GM23248 (cell line): ENCODE measurements at regions not wholly inside any gene's neighbourhood (a gene's known extent, or its start where the extent isn't known, plus 50 kb on each side); places are given as distances from the start of the nearest gene placed in this dataset.

Source experiments
- DNase-seq: peaks from one replicate; pipeline ENCODE4 v3.0.0-alpha.2; 2015
- H2AFZ ChIP-seq: fragments of 200-600 bp; sonication (generic); 2 replicates; pipeline ENCODE4 v1.6.1; 2016; ENCODE audit warnings: antibody characterized with exemption
- H3F3A ChIP-seq: fragments of 200-600 bp; sonication (generic); 2 replicates; pipeline ENCODE4 v1.6.1; 2016; ENCODE audit warnings: mild to moderate bottlenecking, antibody characterized with exemption, mixed run types; ENCODE audit not compliant: insufficient read depth
- H3K27ac ChIP-seq: fragments of 200-600 bp; sonication (generic); 2 replicates; pipeline ENCODE4 v1.5.1; 2016; ENCODE audit warnings: mild to moderate bottlenecking
- H3K27me3 ChIP-seq: fragments of 200-600 bp; sonication (generic); replicated peaks from 2 replicates; pipeline ENCODE4 v1.6.1; 2016; ENCODE audit warnings: mild to moderate bottlenecking; ENCODE audit not compliant: insufficient read depth
- H3K36me3 ChIP-seq: fragments of 200-600 bp; sonication (generic); 2 replicates; pipeline ENCODE4 v1.6.1; 2016; ENCODE audit warnings: low read depth, mild to moderate bottlenecking
- H3K4me1 ChIP-seq: fragments of 200-600 bp; sonication (generic); 2 replicates; pipeline ENCODE4 v1.6.1; 2016; ENCODE audit warnings: mild to moderate bottlenecking; ENCODE audit not compliant: insufficient read depth
- H3K4me2 ChIP-seq: fragments of 200-600 bp; sonication (generic); one replicate; pipeline ENCODE4 v1.6.1; 2016; ENCODE audit warnings: mild to moderate bottlenecking; ENCODE audit not compliant: unreplicated experiment
- H3K4me3 ChIP-seq: fragments of 200-600 bp; sonication (generic); 2 replicates; pipeline ENCODE4 v1.5.1; 2016; ENCODE audit warnings: mild to moderate bottlenecking
- H3K79me2 ChIP-seq: fragments of 200-600 bp; sonication (generic); 2 replicates; pipeline ENCODE4 v1.6.1; 2016; ENCODE audit warnings: mild to moderate bottlenecking; ENCODE audit not compliant: insufficient read depth
- H3K9ac ChIP-seq: fragments of 200-600 bp; sonication (generic); 2 replicates; pipeline ENCODE4 v1.6.1; 2016; ENCODE audit warnings: mild to moderate bottlenecking
- H3K9me2 ChIP-seq: fragments of 200-600 bp; sonication (generic); 2 replicates; pipeline ENCODE4 v1.6.1; 2016; ENCODE audit warnings: mixed run types, mild to moderate bottlenecking, moderate library complexity; ENCODE audit not compliant: insufficient read depth
- H3K9me3 ChIP-seq: fragments of 200-600 bp; sonication (generic); one replicate; pipeline ENCODE4 v1.6.1; 2017; ENCODE audit warnings: low read depth
- H4K20me1 ChIP-seq: fragments of 200-600 bp; sonication (generic); 2 replicates; pipeline ENCODE4 v1.6.0; 2016; ENCODE audit not compliant: insufficient read depth
- EZH2 ChIP-seq: fragments of 200-600 bp; sonication (generic); IDR thresholded peaks from 2 replicates; pipeline ENCODE4 v1.6.1; 2018; ENCODE audit warnings: antibody characterized with exemption, mild to moderate bottlenecking; ENCODE audit not compliant: insufficient read depth, poor library complexity, severe bottlenecking
- EZH2phosphoT487 ChIP-seq: fragments of 200-600 bp; sonication (generic); IDR thresholded peaks from 2 replicates; pipeline ENCODE4 v1.6.1; 2018; ENCODE audit warnings: antibody characterized with exemption, moderate library complexity, mild to moderate bottlenecking, low read depth; ENCODE audit not compliant: insufficient read depth
- WGBS, 2 experiments: methylation state at CpG; one replicate each; pipeline ENCODE4 v1.1.6; 2015 to 2017; ENCODE audit warnings: low lambda C conversion rate in 2 of 2, low coverage in 1 of 2; ENCODE audit errors: missing lambda C conversion rate in 2 of 2; 5-methylcytosine and 5-hydroxymethylcytosine counted together
- in situ Hi-C: fragments of 300-500 bp; cut with MboI; formaldehyde crosslinking; loops from 2 replicates; pipeline ENCODE4 v1.15.0; 2020

DNA sequence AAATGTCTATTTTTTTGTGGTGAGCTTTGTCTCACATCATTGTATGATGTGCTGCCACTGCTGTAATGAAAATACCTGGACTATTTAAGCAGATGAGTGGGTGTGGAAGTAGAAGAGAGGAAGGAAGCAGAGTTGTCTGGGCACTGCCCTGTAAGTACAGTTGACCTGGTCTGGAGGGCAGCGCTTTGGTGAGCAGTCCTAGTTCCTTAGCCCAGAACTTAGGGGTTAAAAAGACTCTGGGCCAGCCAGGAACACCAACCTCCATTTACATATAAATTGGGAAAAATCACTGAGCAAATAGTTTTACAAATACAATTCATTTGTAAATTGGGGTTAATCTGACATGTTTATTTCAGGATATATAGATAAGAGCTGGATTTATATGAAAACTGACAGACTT lies 347.1 kb upstream of the FAT1 start:
- TF ChIP-seq EZH2phosphoT487 (no peak), EZH2 (no peak)
- no peaks in the 10 kb centered on the region for H3K27me3 ChIP-seq
- H3K79me2 ChIP-seq, result no peaks in the 10 kb centered on the region
- H3K9me2 ChIP-seq, result no peaks in the 10 kb centered on the region
- no peak overlapping the region for H3K9ac ChIP-seq
- WGBS, 2 experiments, result 57 to 71% methylated on average over 1 of the region's 1 CpG
- DNase-seq, result no peak
- no peak overlapping the region for H2AFZ ChIP-seq
- H3K9me3 ChIP-seq, result no peaks in the 10 kb centered on the region
- in situ Hi-C loops, result no loop called here
- no peak overlapping the region for H3K27ac ChIP-seq
- H3F3A ChIP-seq, result no peaks in the 10 kb centered on the region
- H3K4me3 ChIP-seq, result no peak overlapping the region
- H3K4me2 ChIP-seq, result no peak overlapping the region
- no peaks in the 10 kb centered on the region for H4K20me1 ChIP-seq
- H3K36me3 ChIP-seq, result no peaks in the 10 kb centered on the region
- H3K4me1 ChIP-seq, result no peaks in the 10 kb centered on the region

- no peaks in the 10 kb centered on the region for H3F3A ChIP-seq
- in situ Hi-C loops, result no loop called here
- no peaks in the 10 kb centered on the region for H3K9me2 ChIP-seq
- no peak overlapping the region for H2AFZ ChIP-seq
- H3K9ac ChIP-seq, result no peak overlapping the region
- H4K20me1 ChIP-seq, result no peaks in the 10 kb centered on the region
- H3K4me2 ChIP-seq, result no peak overlapping the region
- TF ChIP-seq EZH2 (no peak), EZH2phosphoT487 (no peak)
- WGBS, 2 experiments, result 8% methylated on average over 11 of the region's 11 CpGs
- no peaks in the 10 kb centered on the region for H3K79me2 ChIP-seq
- no peak overlapping the region for H3K4me3 ChIP-seq
- H3K27me3 ChIP-seq, result no peaks in the 10 kb centered on the region
- no peak for DNase-seq
- H3K27ac ChIP-seq, result no peak overlapping the region
- H3K4me1 ChIP-seq, result no peaks in the 10 kb centered on the region
- no peaks in the 10 kb centered on the region for H3K36me3 ChIP-seq
- H3K9me3 ChIP-seq, result no peaks in the 10 kb centered on the region
These were observed 348.4 kb upstream of the FAT1 start for GRCh38 chr4:187071946-187072600.

DNA sequence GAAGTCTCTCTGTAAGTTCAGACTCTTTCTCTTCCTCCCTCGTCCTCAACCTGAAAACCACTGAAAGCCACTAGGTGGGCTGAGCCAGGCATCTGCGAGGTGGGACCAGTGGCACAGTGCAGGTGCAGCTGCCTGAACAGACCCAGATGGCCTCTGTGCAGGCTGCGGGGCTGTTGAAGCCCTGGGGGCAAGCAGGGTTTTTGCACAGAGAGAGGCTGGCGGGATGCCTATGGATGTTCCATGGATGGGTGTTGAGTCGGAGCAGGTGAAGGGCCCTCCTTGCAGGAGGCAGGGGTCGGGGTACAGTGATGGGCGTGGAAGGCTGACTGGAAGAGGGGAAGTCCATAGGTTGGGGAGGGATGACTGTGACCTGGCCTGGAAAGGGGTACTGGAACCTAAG lies 350.2 kb upstream of the FAT1 start:
- H2AFZ ChIP-seq, result no peak overlapping the region
- no peak overlapping the region for H3K27ac ChIP-seq
- no peaks in the 10 kb centered on the region for H3F3A ChIP-seq
- H3K9ac ChIP-seq, result no peak overlapping the region
- no peaks in the 10 kb centered on the region for H3K9me3 ChIP-seq
- TF ChIP-seq EZH2phosphoT487 (no peak), EZH2 (no peak)
- WGBS, 2 experiments, result 43 to 49% methylated on average over 6 to 7 of the region's 7 CpGs
- no peaks in the 10 kb centered on the region for H3K9me2 ChIP-seq
- no peak overlapping the region for H3K4me3 ChIP-seq
- H3K4me2 ChIP-seq, result no peak overlapping the region
- no peak for DNase-seq
- no peaks in the 10 kb centered on the region for H3K79me2 ChIP-seq
- in situ Hi-C loops, result no loop called here
- H4K20me1 ChIP-seq, result no peaks in the 10 kb centered on the region
- no peaks in the 10 kb centered on the region for H3K4me1 ChIP-seq
- no peaks in the 10 kb centered on the region for H3K27me3 ChIP-seq
- no peaks in the 10 kb centered on the region for H3K36me3 ChIP-seq

GRCh38 chr4:187075514-187075913 lies 351.9 kb upstream of the FAT1 start:
- Histone ChIP-seq H3K27ac (no peak overlapping the region), H3K4me1 (no peaks in the 10 kb centered on the region), H3K4me2 (no peak overlapping the region), H3K36me3 (no peaks in the 10 kb centered on the region), H3K9me3 (no peaks in the 10 kb centered on the region), H3K27me3 (no peaks in the 10 kb centered on the region), H2AFZ (no peak overlapping the region), H3F3A (no peaks in the 10 kb centered on the region), H4K20me1 (no peaks in the 10 kb centered on the region), H3K79me2 (no peaks in the 10 kb centered on the region), H3K4me3 (no peak overlapping the region), H3K9me2 (no peaks in the 10 kb centered on the region), H3K9ac (no peak overlapping the region)
- in situ Hi-C loops, result no loop called here
- TF ChIP-seq EZH2 (no peak), EZH2phosphoT487 (no peak)
- 21 to 31% methylated on average over 4 of the region's 4 CpGs for WGBS, 2 experiments
- peak; percentile 4 for DNase-seq
